Pancreas (tissue), 10 donors: ENCODE measurements at regions not wholly inside any gene's neighbourhood (a gene's known extent, or its start where the extent isn't known, plus 50 kb on each side); places are given as distances from the start of the nearest gene placed in this dataset.
"Not testable (repeated sequence)": the region's sequence is repeated elsewhere in the genome, so short reads cannot be mapped to it uniquely, and the experiment has no call there.

Experiments used
- ATAC-seq, 4 donors: fragments of 200-7000 bp; cut with Tn5 transposase; one replicate each; pipeline versions ENCODE4 v1.8.0 to v1.9.1; 2020; ENCODE audit warnings: mild to moderate bottlenecking in 4 of 4, moderate library complexity in 4 of 4
- DNase-seq, 6 donors: peaks; one replicate each; pipeline ENCODE4 v3.0.0-alpha.2; 2020
- FAIRE-seq: peaks from 2 replicates; lab custom pipeline; 2012; peaks lifted over from hg19 to GRCh38; lab: Jason Lieb, UNC
- H3K27ac ChIP-seq, 4 donors: fragments of 200-600 bp; sonication (generic); 1 replicate in 3 of 4; 2 replicates in 1 of 4; pipeline versions ENCODE4 v1.5.0 to v1.8.0; 2020
- H3K27me3 ChIP-seq, 4 donors: fragments of 200-600 bp; one replicate each; pipeline ENCODE4 v1.8.0; 2021
- H3K36me3 ChIP-seq, 3 donors: fragments of 200-600 bp; sonication (generic) in 1 of 3; one replicate each; pipeline versions ENCODE4 v1.5.0 to v1.8.0; 2020 to 2021
- H3K4me1 ChIP-seq, 3 donors: fragments of 200-600 bp; one replicate each; pipeline ENCODE4 v1.8.0; 2021
- H3K4me3 ChIP-seq, 4 donors: fragments of 200-600 bp; sonication (generic) in 2 of 4; one replicate each; pipeline versions ENCODE4 v1.5.0 to v1.8.0; 2020 to 2021
- H3K9me3 ChIP-seq, 4 donors: fragments of 200-600 bp; one replicate each; pipeline ENCODE4 v1.8.0; 2021
- WGBS, 2 donors: extraction: QIAGEN DNeasy Blood & Tissue Kit; methylation state at CpG; one replicate each; pipeline ENCODE4 v1.1.7; 2013; 5-methylcytosine and 5-hydroxymethylcytosine counted together
- intact Hi-C, 3 donors: fragments of 100-400 bp; cut with DNase I; formaldehyde crosslinking; loops; one replicate each; pipeline versions ENCODE4 v1.11.1 to v1.14.2; 2022
- TF ChIP-seq, protein P1 (sequence below), 4 donors: fragments of 200-600 bp; sonication (generic) in 3 of 4; IDR thresholded peaks; one replicate each; pipeline versions ENCODE4 v1.5.0 to v1.8.0; 2021; ENCODE audit warnings: antibody characterized with exemption in 4 of 4
- donor health status: healthy with polysubstance abuse.
- donor health status: DM: no; HTN: no; CAD: no; lungs with moderate emphysema.
- donor health status: DM: no; HTN: no; CAD: no.
- donor health status: control.
- donor health status: control.
- donor health status: Bipolar disorder and iron deficiency.
- donor health status: DM: yes; HTN: yes; CAD: no.
- donor health status: DM: no; HTN: no; CAD: no.
- donor health status: DM: no; HTN: no; CAD: no.
- donor health status: DM: yes; HTN: yes; CAD: no.

DNA sequence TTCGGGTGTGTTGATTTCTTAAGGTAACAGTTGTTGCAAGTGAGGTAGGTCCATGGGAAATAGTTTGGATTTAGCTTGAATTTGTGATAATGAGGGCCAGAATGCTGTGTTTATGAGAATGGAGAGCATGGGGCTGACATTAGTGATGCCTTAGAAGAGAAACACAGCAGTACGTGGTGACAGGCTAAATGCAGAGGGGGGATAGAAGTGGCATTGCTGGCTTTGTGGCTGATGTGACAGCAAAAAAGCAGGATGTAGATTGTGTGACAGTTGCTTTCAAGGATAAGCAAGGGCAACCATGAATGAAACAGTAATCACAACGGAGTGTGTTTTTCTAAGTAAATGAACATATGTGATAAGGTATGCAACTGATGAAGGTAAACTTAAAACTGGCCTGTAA lies 103.4 kb upstream of the SGCD start:
- Histone ChIP-seq H3K4me1 (no peaks in the 10 kb centered on the region), H3K27me3 (no peaks in the 10 kb centered on the region), H3K36me3 (no peaks in the 10 kb centered on the region), H3K9me3 (no peaks in the 10 kb centered on the region), H3K27ac (no peak overlapping the region), H3K4me3 (no peak overlapping the region)
- intact Hi-C loops, result no loop called here
- TF ChIP-seq, protein P1, sequence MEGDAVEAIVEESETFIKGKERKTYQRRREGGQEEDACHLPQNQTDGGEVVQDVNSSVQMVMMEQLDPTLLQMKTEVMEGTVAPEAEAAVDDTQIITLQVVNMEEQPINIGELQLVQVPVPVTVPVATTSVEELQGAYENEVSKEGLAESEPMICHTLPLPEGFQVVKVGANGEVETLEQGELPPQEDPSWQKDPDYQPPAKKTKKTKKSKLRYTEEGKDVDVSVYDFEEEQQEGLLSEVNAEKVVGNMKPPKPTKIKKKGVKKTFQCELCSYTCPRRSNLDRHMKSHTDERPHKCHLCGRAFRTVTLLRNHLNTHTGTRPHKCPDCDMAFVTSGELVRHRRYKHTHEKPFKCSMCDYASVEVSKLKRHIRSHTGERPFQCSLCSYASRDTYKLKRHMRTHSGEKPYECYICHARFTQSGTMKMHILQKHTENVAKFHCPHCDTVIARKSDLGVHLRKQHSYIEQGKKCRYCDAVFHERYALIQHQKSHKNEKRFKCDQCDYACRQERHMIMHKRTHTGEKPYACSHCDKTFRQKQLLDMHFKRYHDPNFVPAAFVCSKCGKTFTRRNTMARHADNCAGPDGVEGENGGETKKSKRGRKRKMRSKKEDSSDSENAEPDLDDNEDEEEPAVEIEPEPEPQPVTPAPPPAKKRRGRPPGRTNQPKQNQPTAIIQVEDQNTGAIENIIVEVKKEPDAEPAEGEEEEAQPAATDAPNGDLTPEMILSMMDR (IDR thresholded peaks at IDR 0.05), result no peak
- ATAC-seq, result no peak
- DNase-seq, result no peak
- FAIRE-seq, result no peak
- WGBS, 2 donors, result 36 to 46% methylated on average over 3 of the region's 3 CpGs

DNA sequence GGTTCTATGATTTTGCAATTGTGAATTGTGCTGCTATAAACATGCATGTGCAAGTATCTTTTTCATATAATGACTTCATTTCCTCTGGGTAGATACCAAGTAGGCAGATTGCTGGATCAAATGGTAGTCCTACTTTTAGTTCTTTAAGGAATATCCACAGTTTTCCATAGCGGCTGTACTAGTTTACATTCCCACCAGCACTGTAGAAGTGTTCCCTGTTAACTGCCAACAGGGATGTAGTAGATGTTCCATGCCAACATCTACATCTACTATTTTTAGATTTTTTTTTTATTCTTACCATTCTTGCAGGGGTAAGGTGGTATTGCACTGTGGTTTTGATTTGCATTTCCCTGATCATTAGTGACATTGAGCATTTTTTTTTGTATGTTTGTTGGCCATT lies 100.5 kb upstream of the SGCD start:
- H3K4me1 ChIP-seq, H3K9me3 ChIP-seq, H3K27me3 ChIP-seq, intact Hi-C loops, ATAC-seq, H3K4me3 ChIP-seq, H3K27ac ChIP-seq, H3K36me3 ChIP-seq, FAIRE-seq, DNase-seq: not testable (repeated sequence)
- 74 to 86% methylated on average over 1 of the region's 1 CpG for WGBS, 2 donors

DNA sequence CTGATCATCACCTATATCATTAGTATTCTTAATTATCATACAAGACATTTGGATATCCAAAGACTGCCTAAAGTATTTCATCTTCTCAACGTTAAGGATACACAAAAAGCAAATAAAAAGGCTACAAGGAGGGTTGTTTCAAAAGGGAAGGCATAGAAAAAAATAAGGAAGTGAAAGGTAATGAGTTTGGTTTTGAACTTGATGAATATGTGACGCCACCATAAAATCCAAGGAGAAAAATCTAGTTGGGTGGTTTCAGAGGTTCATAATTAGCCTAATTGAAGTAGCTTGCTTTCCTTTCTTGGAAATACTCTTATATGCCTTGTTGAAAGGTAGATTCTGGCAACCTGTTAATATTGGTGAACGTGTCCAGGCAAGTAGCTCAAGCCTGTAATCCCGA lies 96.1 kb upstream of the SGCD start:
- Histone ChIP-seq H3K4me3 (no peak overlapping the region), H3K4me1 (no peaks in the 10 kb centered on the region), H3K27ac (no peak overlapping the region), H3K27me3 (no peaks in the 10 kb centered on the region), H3K36me3 (no peaks in the 10 kb centered on the region), H3K9me3 (no peaks in the 10 kb centered on the region)
- 48 to 77% methylated on average over 4 of the region's 4 CpGs for WGBS, 2 donors
- TF ChIP-seq, protein P1 (IDR thresholded peaks at IDR 0.05), result no peak
- DNase-seq (no peak), FAIRE-seq (no peak), ATAC-seq (no peak)
- intact Hi-C loops, result no loop called here

DNA sequence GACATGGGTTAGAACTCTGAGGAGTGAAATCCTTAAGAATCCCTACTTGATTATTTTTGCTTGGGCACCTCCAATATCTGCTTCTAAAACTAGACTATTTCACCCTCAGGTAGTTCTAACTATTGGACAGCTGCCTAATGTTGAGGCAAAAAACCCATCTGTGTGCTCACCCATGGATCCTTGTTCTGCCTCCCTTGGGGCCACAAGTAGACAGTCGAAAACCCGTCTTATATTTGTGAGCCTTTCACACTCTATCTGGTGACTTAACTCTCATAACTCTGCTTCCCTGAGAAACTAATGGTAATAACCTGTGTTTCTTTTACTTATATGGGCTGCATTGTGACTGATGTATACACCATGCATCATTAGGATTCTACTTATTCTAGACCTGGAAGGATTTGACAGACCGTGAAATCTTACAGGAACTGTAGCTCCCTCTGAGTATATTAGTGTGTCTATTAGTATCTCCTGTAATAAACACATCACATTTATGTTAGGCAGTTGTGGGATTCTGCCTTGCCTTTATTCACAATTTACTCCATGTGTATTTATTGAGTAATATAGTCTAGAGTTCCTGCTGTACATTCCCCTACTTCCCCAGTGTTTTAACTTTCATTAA lies 94.6 kb upstream of the SGCD start:
- H3K36me3 ChIP-seq, result no peaks in the 10 kb centered on the region
- intact Hi-C loops, result no loop called here
- no peaks in the 10 kb centered on the region for H3K4me1 ChIP-seq
- ATAC-seq, result no peak
- no peaks in the 10 kb centered on the region for H3K27me3 ChIP-seq
- no peak overlapping the region for H3K27ac ChIP-seq
- no peak overlapping the region for H3K4me3 ChIP-seq
- no peak for DNase-seq
- no peak for FAIRE-seq
- 63 to 87% methylated on average over 3 of the region's 3 CpGs for WGBS, 2 donors
- TF ChIP-seq, protein P1 (IDR thresholded peaks at IDR 0.05), result no peak
- H3K9me3 ChIP-seq, result no peaks in the 10 kb centered on the region

DNA sequence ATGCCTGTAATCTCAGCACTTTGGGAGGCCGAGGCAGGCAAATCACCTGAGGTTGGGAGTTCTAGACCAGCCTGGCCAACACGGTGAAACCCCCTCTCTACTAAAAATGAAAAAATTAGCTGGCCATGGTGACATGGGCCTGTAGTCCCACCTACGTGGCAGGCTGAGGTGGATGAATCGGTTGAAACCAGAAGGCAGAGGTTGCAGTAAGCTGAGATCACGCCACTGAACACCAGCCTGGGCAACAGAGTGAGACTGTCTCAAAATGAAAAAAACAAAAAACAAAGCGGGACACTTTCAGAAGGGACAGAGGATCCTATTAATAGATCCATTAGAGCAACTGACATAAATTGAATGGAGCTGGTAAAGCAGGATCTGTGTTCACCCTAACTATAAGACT lies 89.6 kb upstream of the SGCD start:
- FAIRE-seq, result no peak
- no peak for DNase-seq
- intact Hi-C loops, result no loop called here
- Histone ChIP-seq H3K4me1 (no peaks in the 10 kb centered on the region), H3K27ac (no peak overlapping the region), H3K27me3 (no peaks in the 10 kb centered on the region), H3K9me3 (no peaks in the 10 kb centered on the region), H3K36me3 (no peaks in the 10 kb centered on the region), H3K4me3 (no peak overlapping the region)
- no peak for ATAC-seq
- WGBS, 2 donors, result 78 to 93% methylated on average over 6 of the region's 6 CpGs
- TF ChIP-seq, protein P1 (IDR thresholded peaks at IDR 0.05), result no peak
